H1 (cell line): ENCODE measurements at regions not wholly inside any gene's neighbourhood (a gene's known extent, or its start where the extent isn't known, plus 50 kb on each side); places are given as distances from the start of the nearest gene placed in this dataset.

ENCODE experiments used
- CTCF ChIA-PET: fragments of 300-600 bp; sonication (Branson Sonifier 250); formaldehyde crosslinking; loops from one replicate; lab custom pipeline; 2021; ENCODE audit not compliant: partially characterized antibody; lab: Charles Lee
- POLR2A ChIA-PET: fragments of 300-600 bp; sonication (Branson Sonifier 250); formaldehyde crosslinking; loops from one replicate; lab custom pipeline; 2021; ENCODE audit warnings: inconsistent platforms; ENCODE audit not compliant: partially characterized antibody; lab: Charles Lee
- DNase-seq, 2 experiments: peaks; one replicate each; pipeline versions ENCODE4 v3.0.0 to v3.0.0-alpha.2; 2010 to 2022; ENCODE audit warnings: low spot score in 2 of 2, low read depth in 1 of 2, mixed read lengths in 1 of 2
- FAIRE-seq: peaks from 2 replicates; lab custom pipeline; 2011; peaks lifted over from hg19 to GRCh38; lab: Jason Lieb, UNC
- H2AFZ ChIP-seq: 2 replicates; pipeline ENCODE4 v1.8.1; 2012; ENCODE audit warnings: low read length, inconsistent platforms
- H2AK5ac ChIP-seq: 2 replicates; pipeline ENCODE4 v1.6.1; 2013; ENCODE audit warnings: low read depth, low read length
- H2BK120ac ChIP-seq: replicated peaks from 2 replicates; pipeline ENCODE3; 2013; ENCODE audit warnings: low read depth, low read length, inconsistent platforms
- H2BK12ac ChIP-seq: 2 replicates; pipeline ENCODE4 v1.6.1; 2013; ENCODE audit warnings: low read depth, low read length
- H2BK15ac ChIP-seq: 2 replicates; pipeline ENCODE4 v1.6.1; 2013; ENCODE audit warnings: low read length
- H2BK20ac ChIP-seq: 2 replicates; pipeline ENCODE4 v1.6.1; 2013; ENCODE audit warnings: low read length
- H2BK5ac ChIP-seq: 2 replicates; pipeline ENCODE4 v1.6.1; 2013; ENCODE audit warnings: low read depth, low read length
- H3K14ac ChIP-seq: 2 replicates; pipeline ENCODE4 v1.6.1; 2013; ENCODE audit warnings: inconsistent platforms; ENCODE audit not compliant: insufficient read length
- H3K18ac ChIP-seq: 2 replicates; pipeline ENCODE4 v1.6.1; 2013; ENCODE audit warnings: low read length; ENCODE audit errors: extremely low read depth
- H3K23ac ChIP-seq: 2 replicates; pipeline ENCODE4 v1.6.1; 2013; ENCODE audit warnings: inconsistent platforms; ENCODE audit not compliant: insufficient read length
- H3K23me2 ChIP-seq: 2 replicates; pipeline ENCODE4 v1.6.1; 2013; ENCODE audit warnings: low read depth, low read length
- H3K27ac ChIP-seq: 2 replicates; pipeline ENCODE4 v1.6.1; 2011; ENCODE audit warnings: low read depth, low read length, inconsistent platforms
- H3K27me3 ChIP-seq, 4 experiments: replicated peaks in 1 of 4; 1 replicate in 1 of 4; 2 replicates in 3 of 4; pipeline versions ENCODE4 v1.6.1 to v1.8.1; 2011 to 2013; ENCODE audit warnings: low read length in 3 of 4, mild to moderate bottlenecking in 3 of 4, inconsistent platforms in 2 of 4, mixed read lengths in 2 of 4, moderate library complexity in 1 of 4; ENCODE audit not compliant: control insufficient read depth in 3 of 4, insufficient read depth in 3 of 4; ENCODE audit errors: extremely low read depth in 1 of 4
- H3K36me3 ChIP-seq, 4 experiments: 2 replicates each; pipeline versions ENCODE4 v1.6.1 to v1.8.1; 2011 to 2013; ENCODE audit warnings: mild to moderate bottlenecking in 4 of 4, low read length in 3 of 4, moderate library complexity in 2 of 4, control low read depth in 1 of 4, inconsistent platforms in 1 of 4; ENCODE audit not compliant: insufficient read depth in 4 of 4, control insufficient read depth in 2 of 4
- H3K4ac ChIP-seq: replicated peaks from 2 replicates; pipeline ENCODE3; 2013; ENCODE audit warnings: low read length, low read depth, mixed read lengths, inconsistent platforms; ENCODE audit not compliant: insufficient read length
- H3K4me1 ChIP-seq, 4 experiments: replicated peaks in 1 of 4; 1 replicate in 1 of 4; 2 replicates in 3 of 4; pipeline versions ENCODE4 v1.6.1 to v1.8.1; 2011 to 2013; ENCODE audit warnings: low read length in 3 of 4, inconsistent platforms in 2 of 4, mixed read lengths in 1 of 4; ENCODE audit not compliant: insufficient read depth in 4 of 4, control insufficient read depth in 3 of 4
- H3K4me2 ChIP-seq, 2 experiments: 2 replicates each; pipeline versions ENCODE4 v1.6.1 to v1.8.1; 2011 to 2013; ENCODE audit warnings: low read depth in 2 of 2, low read length in 2 of 2, control low read depth in 1 of 2, inconsistent platforms in 1 of 2, mild to moderate bottlenecking in 1 of 2; ENCODE audit not compliant: insufficient read depth in 1 of 2
- H3K4me3 ChIP-seq, 4 experiments: fragments of 200-600, 300-600 bp in 1 of 4; sonication (generic), shearing (Covaris generic), sonication (Bioruptor Twin) in 1 of 4; 2 replicates each; pipeline versions ENCODE4 v1.5.1 to v1.8.1; 2011 to 2016; ENCODE audit warnings: low read length in 4 of 4, low read depth in 3 of 4, control low read depth in 2 of 4, inconsistent platforms in 2 of 4, mild to moderate bottlenecking in 2 of 4, mixed read lengths in 1 of 4, moderate library complexity in 1 of 4; ENCODE audit not compliant: insufficient read depth in 2 of 4; ENCODE audit errors: extremely low read depth in 1 of 4
- H3K56ac ChIP-seq: replicated peaks from 2 replicates; pipeline ENCODE3; 2013; ENCODE audit warnings: low read depth, mild to moderate bottlenecking, mixed read lengths, low read length, inconsistent platforms; ENCODE audit not compliant: insufficient read length
- H3K79me1 ChIP-seq: 2 replicates; pipeline ENCODE4 v1.6.1; 2013; ENCODE audit warnings: low read depth, low read length, control low read depth
- H3K79me2 ChIP-seq, 2 experiments: 2 replicates each; pipeline versions ENCODE4 v1.6.1 to v1.8.1; 2012 to 2013; ENCODE audit warnings: low read length in 2 of 2, mild to moderate bottlenecking in 2 of 2, inconsistent platforms in 1 of 2; ENCODE audit not compliant: insufficient read depth in 2 of 2, control insufficient read depth in 1 of 2
- H3K9ac ChIP-seq, 4 experiments: replicated peaks in 1 of 4; 1 replicate in 1 of 4; 2 replicates in 3 of 4; pipeline versions ENCODE4 v1.6.1 to v1.8.1; 2011 to 2013; ENCODE audit warnings: low read depth in 3 of 4, low read length in 3 of 4, control low read depth in 2 of 4, mild to moderate bottlenecking in 2 of 4, moderate library complexity in 2 of 4, inconsistent platforms in 1 of 4; ENCODE audit errors: extremely low read depth in 1 of 4
- H3K9me3 ChIP-seq, 2 experiments: 2 replicates each; pipeline versions ENCODE4 v1.6.1 to v1.8.1; 2012 to 2013; ENCODE audit warnings: mild to moderate bottlenecking in 2 of 2, moderate library complexity in 2 of 2, control low read depth in 1 of 2, inconsistent platforms in 1 of 2, low read depth in 1 of 2, low read length in 1 of 2, mixed read lengths in 1 of 2; ENCODE audit not compliant: insufficient read depth in 2 of 2
- H4K20me1 ChIP-seq, 2 experiments: replicated peaks in 1 of 2; 2 replicates each; pipeline versions ENCODE3 to v1.8.1; 2011 to 2013; ENCODE audit warnings: inconsistent platforms in 2 of 2, low read length in 2 of 2, mild to moderate bottlenecking in 1 of 2; ENCODE audit not compliant: insufficient read depth in 2 of 2, control insufficient read depth in 1 of 2
- H4K5ac ChIP-seq: 2 replicates; pipeline ENCODE4 v1.6.1; 2013; ENCODE audit warnings: low read length, low read depth, mixed read lengths, inconsistent platforms; ENCODE audit not compliant: insufficient read length
- H4K8ac ChIP-seq: 2 replicates; pipeline ENCODE4 v1.8.0; 2013; ENCODE audit warnings: mild to moderate bottlenecking, moderate library complexity, low read length, inconsistent platforms; ENCODE audit not compliant: insufficient read depth; ENCODE audit errors: extremely low read depth
- H4K91ac ChIP-seq: replicated peaks from 2 replicates; pipeline ENCODE3; 2013; ENCODE audit warnings: low read length, mixed read lengths, inconsistent platforms; ENCODE audit not compliant: insufficient read length
- CREB1 ChIP-seq: IDR thresholded peaks from 2 replicates; pipeline ENCODE4 v1.6.1; 2012; ENCODE audit warnings: inconsistent platforms
- SIRT6 ChIP-seq: IDR thresholded peaks from one replicate; pipeline ENCODE4 v1.7.1; 2012; ENCODE audit warnings: low read length, inconsistent platforms
- TAF1 ChIP-seq: IDR thresholded peaks from 2 replicates; pipeline ENCODE4 v1.6.1; 2011; ENCODE audit warnings: mild to moderate bottlenecking, low read depth, low read length
- WGBS, 2 experiments: shearing (Covaris generic) in 1 of 2; methylation state at CpG; one replicate each; pipeline versions ENCODE4 v1.1.6 to v1.1.7; 2013 to 2015; ENCODE audit warnings: low lambda C conversion rate in 2 of 2, mixed read lengths in 2 of 2, inconsistent platforms in 1 of 2, low coverage in 1 of 2, missing lambda C conversion rate in 1 of 2; ENCODE audit not compliant: insufficient replicate concordance in 2 of 2, insufficient coverage in 1 of 2, insufficient read length in 1 of 2; ENCODE audit errors: extremely low coverage in 1 of 2, missing lambda C conversion rate in 1 of 2; 5-methylcytosine and 5-hydroxymethylcytosine counted together

DNA sequence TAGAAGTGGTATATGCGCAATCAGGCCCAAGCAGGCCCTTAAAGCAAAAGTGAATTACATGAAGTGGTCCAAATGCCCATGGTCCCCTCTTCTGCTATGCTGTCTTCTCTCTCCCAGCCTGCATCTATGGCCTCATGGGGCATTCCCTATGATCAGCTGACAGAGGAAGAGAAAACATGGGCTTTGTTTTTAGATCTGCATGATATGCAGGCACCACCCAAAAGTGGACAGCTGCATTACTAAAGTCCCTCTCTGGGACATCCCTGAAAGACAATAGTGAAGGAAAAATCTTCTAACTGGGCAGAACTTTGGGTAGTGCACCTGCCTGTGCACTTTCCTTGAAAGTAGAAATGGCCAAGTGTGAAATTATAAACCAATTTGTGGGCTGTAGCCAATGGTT, 145.2 kb upstream of the ARID2 start:
- Histone ChIP-seq H3K9me3 (peaks cover 0 to 21% of the 10 kb centered on the region in 2 experiments; a peak in 2 of 4 replicates), H3K18ac (no peak overlapping the region), H3K4ac (no peak overlapping the region), H2BK5ac (no peak overlapping the region), H3K79me1 (no peaks in the 10 kb centered on the region), H4K5ac (no peak overlapping the region), H3K4me2 (no peak overlapping the region), H3K23me2 (no peaks in the 10 kb centered on the region), H3K4me3 (no peak overlapping the region), H2BK120ac (no peak overlapping the region), H3K36me3 (no peaks in the 10 kb centered on the region; a peak in 1 of 8 replicates), H2AK5ac (no peak overlapping the region), H3K4me1 (no peaks in the 10 kb centered on the region), H2BK12ac (no peak overlapping the region), H3K27me3 (no peaks in the 10 kb centered on the region), H4K8ac (no peak overlapping the region), H3K9ac (no peak overlapping the region), H2BK20ac (no peak overlapping the region), H3K23ac (no peak overlapping the region), H3K56ac (no peak overlapping the region), H2BK15ac (no peak overlapping the region), H3K14ac (no peak overlapping the region), H3K27ac (no peak overlapping the region), H3K79me2 (no peaks in the 10 kb centered on the region), H4K91ac (no peak overlapping the region), H4K20me1 (no peaks in the 10 kb centered on the region), H2AFZ (no peak overlapping the region)
- TF ChIP-seq TAF1 (no peak), CREB1 (no peak), SIRT6 (no peak)
- ChIA-PET CTCF (no interaction called here), POLR2A (no interaction called here)
- 81% methylated on average over 1 of the region's 1 CpG; no CpG with 5 or more reads in 1 of the 2 experiments for WGBS, 2 experiments
- DNase-seq (no peak), FAIRE-seq (no peak)
